ENCODE measurements at regions not wholly inside any gene's neighbourhood (a gene's known extent, or its start where the extent isn't known, plus 50 kb on each side); places are given as distances from the start of the nearest gene placed in this dataset.
"Not testable (repeated sequence)": the region's sequence is repeated elsewhere in the genome, so short reads cannot be mapped to it uniquely, and the experiment has no call there.

- no peak overlapping the region for H3K27ac ChIP-seq (ENCODE audit: low read depth, low read length)
- no peak overlapping the region for H3K9ac ChIP-seq (ENCODE audit: low read length in 5 of 5)
- no peaks in the 10 kb centered on the region for H3K4me1 ChIP-seq (ENCODE audit: control insufficient read depth in 5 of 5, insufficient read depth in 5 of 5, low read length in 5 of 5)
- H3K36me3 ChIP-seq (ENCODE audit: control insufficient read depth in 5 of 5, insufficient read depth in 5 of 5, low read length in 5 of 5): no peaks in the 10 kb centered on the region
- peaks cover 0 to 4% (median 0%) of the 10 kb centered on the region in 5 donors for H3K9me3 ChIP-seq (ENCODE audit: control insufficient read depth in 5 of 5, low read length in 5 of 5)
- H3K27me3 ChIP-seq (ENCODE audit: control insufficient read depth in 5 of 5, insufficient read depth in 4 of 5, low read length in 5 of 5): no peaks in the 10 kb centered on the region
- H3K4me3 ChIP-seq (ENCODE audit: low read depth in 1 of 5, low read length in 5 of 5): no peak overlapping the region
These were observed 1149.3 kb downstream of the NSUN3 start for GRCh38 chr3:95212117-95212516.

- no peaks in the 10 kb centered on the region for H3K36me3 ChIP-seq (ENCODE audit: control insufficient read depth in 5 of 5, insufficient read depth in 5 of 5, low read length in 5 of 5)
These were observed 1152.6 kb downstream of the NSUN3 start for GRCh38 chr3:95215437-95215957.

GRCh38 chr3:95217661-95218060 lies 1154.8 kb downstream of the NSUN3 start:
- no peak overlapping the region for H3K9ac ChIP-seq (ENCODE audit: low read length in 5 of 5)
- H3K27me3 ChIP-seq (ENCODE audit: control insufficient read depth in 5 of 5, insufficient read depth in 4 of 5, low read length in 5 of 5): no peaks in the 10 kb centered on the region
- peaks cover 0 to 4% (median 0%) of the 10 kb centered on the region in 5 donors for H3K9me3 ChIP-seq (ENCODE audit: control insufficient read depth in 5 of 5, low read length in 5 of 5)
- H3K4me3 ChIP-seq (ENCODE audit: low read depth in 1 of 5, low read length in 5 of 5): no peak overlapping the region
- no peak overlapping the region for H3K27ac ChIP-seq (ENCODE audit: low read depth, low read length)
- H3K4me1 ChIP-seq (ENCODE audit: control insufficient read depth in 5 of 5, insufficient read depth in 5 of 5, low read length in 5 of 5): no peaks in the 10 kb centered on the region
- H3K36me3 ChIP-seq (ENCODE audit: control insufficient read depth in 5 of 5, insufficient read depth in 5 of 5, low read length in 5 of 5): no peaks in the 10 kb centered on the region

More at GRCh38 chr3:95215437-95215957, 1152.6 kb downstream of the NSUN3 start:
- no peak overlapping the region for H3K27ac ChIP-seq (ENCODE audit: low read depth, low read length)
- no peak overlapping the region for H3K9ac ChIP-seq (ENCODE audit: low read length in 5 of 5)
- H3K9me3 ChIP-seq (ENCODE audit: control insufficient read depth in 5 of 5, low read length in 5 of 5): peaks cover 0 to 4% (median 0%) of the 10 kb centered on the region in 5 donors
- no peaks in the 10 kb centered on the region for H3K4me1 ChIP-seq (ENCODE audit: control insufficient read depth in 5 of 5, insufficient read depth in 5 of 5, low read length in 5 of 5)
- H3K4me3 ChIP-seq (ENCODE audit: low read depth in 1 of 5, low read length in 5 of 5): no peak overlapping the region
- H3K27me3 ChIP-seq (ENCODE audit: control insufficient read depth in 5 of 5, insufficient read depth in 4 of 5, low read length in 5 of 5): no peaks in the 10 kb centered on the region

GRCh38 chr3:95218484-95218883 lies 1155.6 kb downstream of the NSUN3 start:
- no peaks in the 10 kb centered on the region for H3K36me3 ChIP-seq (ENCODE audit: control insufficient read depth in 5 of 5, insufficient read depth in 5 of 5, low read length in 5 of 5)

GRCh38 chr3:95226437-95226836 lies 1163.6 kb downstream of the NSUN3 start:
- H3K4me3 ChIP-seq (ENCODE audit: low read depth in 1 of 5, low read length in 5 of 5): no peak overlapping the region
- H3K9me3 ChIP-seq (ENCODE audit: control insufficient read depth in 5 of 5, low read length in 5 of 5): peaks cover 0 to 2% (median 0%) of the 10 kb centered on the region in 5 donors
- H3K27me3 ChIP-seq (ENCODE audit: control insufficient read depth in 5 of 5, insufficient read depth in 4 of 5, low read length in 5 of 5): no peaks in the 10 kb centered on the region
- H3K36me3 ChIP-seq (ENCODE audit: control insufficient read depth in 5 of 5, insufficient read depth in 5 of 5, low read length in 5 of 5): no peaks in the 10 kb centered on the region
- no peak overlapping the region for H3K9ac ChIP-seq (ENCODE audit: low read length in 5 of 5)
- H3K4me1 ChIP-seq (ENCODE audit: control insufficient read depth in 5 of 5, insufficient read depth in 5 of 5, low read length in 5 of 5): no peaks in the 10 kb centered on the region
- no peak overlapping the region for H3K27ac ChIP-seq (ENCODE audit: low read depth, low read length)

More at GRCh38 chr3:95218484-95218883, 1155.6 kb downstream of the NSUN3 start:
- Histone ChIP-seq H3K27me3 (ENCODE audit: control insufficient read depth in 5 of 5, insufficient read depth in 4 of 5, low read length in 5 of 5) (no peaks in the 10 kb centered on the region), H3K9me3 (ENCODE audit: control insufficient read depth in 5 of 5, low read length in 5 of 5) (peaks cover 0 to 4% (median 0%) of the 10 kb centered on the region in 5 donors), H3K4me3 (ENCODE audit: low read depth in 1 of 5, low read length in 5 of 5) (no peak overlapping the region), H3K9ac (ENCODE audit: low read length in 5 of 5) (no peak overlapping the region), H3K27ac (ENCODE audit: low read depth, low read length) (no peak overlapping the region), H3K4me1 (ENCODE audit: control insufficient read depth in 5 of 5, insufficient read depth in 5 of 5, low read length in 5 of 5) (no peaks in the 10 kb centered on the region)

- H3K4me1 ChIP-seq (ENCODE audit: control insufficient read depth in 5 of 5, insufficient read depth in 5 of 5, low read length in 5 of 5): no peaks in the 10 kb centered on the region
- no peak overlapping the region for H3K4me3 ChIP-seq (ENCODE audit: low read depth in 1 of 5, low read length in 5 of 5)
- H3K27me3 ChIP-seq (ENCODE audit: control insufficient read depth in 5 of 5, insufficient read depth in 4 of 5, low read length in 5 of 5): no peaks in the 10 kb centered on the region
- H3K36me3 ChIP-seq (ENCODE audit: control insufficient read depth in 5 of 5, insufficient read depth in 5 of 5, low read length in 5 of 5): no peaks in the 10 kb centered on the region
- H3K9me3 ChIP-seq (ENCODE audit: control insufficient read depth in 5 of 5, low read length in 5 of 5): peaks cover 0 to 2% (median 0%) of the 10 kb centered on the region in 5 donors
- no peak overlapping the region for H3K27ac ChIP-seq (ENCODE audit: low read depth, low read length)
- H3K9ac ChIP-seq (ENCODE audit: low read length in 5 of 5): no peak overlapping the region
These were observed 1164.2 kb downstream of the NSUN3 start for GRCh38 chr3:95227092-95227491.

- Histone ChIP-seq H3K36me3 (ENCODE audit: control insufficient read depth in 5 of 5, insufficient read depth in 5 of 5, low read length in 5 of 5) (no peaks in the 10 kb centered on the region), H3K9ac (ENCODE audit: low read length in 5 of 5) (no peak overlapping the region), H3K27ac (ENCODE audit: low read depth, low read length) (no peak overlapping the region), H3K27me3 (ENCODE audit: control insufficient read depth in 5 of 5, insufficient read depth in 4 of 5, low read length in 5 of 5) (no peaks in the 10 kb centered on the region), H3K9me3 (ENCODE audit: control insufficient read depth in 5 of 5, low read length in 5 of 5) (peaks cover 0 to 2% (median 0%) of the 10 kb centered on the region in 5 donors), H3K4me1 (ENCODE audit: control insufficient read depth in 5 of 5, insufficient read depth in 5 of 5, low read length in 5 of 5) (no peaks in the 10 kb centered on the region), H3K4me3 (ENCODE audit: low read depth in 1 of 5, low read length in 5 of 5) (no peak overlapping the region)
These were observed 1165.6 kb downstream of the NSUN3 start for GRCh38 chr3:95228416-95228815.

GRCh38 chr3:95235916-95236315 lies 1173.1 kb downstream of the NSUN3 start:
- Histone ChIP-seq H3K4me3 (ENCODE audit: low read depth in 1 of 5, low read length in 5 of 5) (no peak overlapping the region), H3K9me3 (ENCODE audit: control insufficient read depth in 5 of 5, low read length in 5 of 5) (no peaks in the 10 kb centered on the region), H3K27me3 (ENCODE audit: control insufficient read depth in 5 of 5, insufficient read depth in 4 of 5, low read length in 5 of 5) (no peaks in the 10 kb centered on the region), H3K27ac (ENCODE audit: low read depth, low read length) (no peak overlapping the region), H3K36me3 (ENCODE audit: control insufficient read depth in 5 of 5, insufficient read depth in 5 of 5, low read length in 5 of 5) (no peaks in the 10 kb centered on the region), H3K9ac (ENCODE audit: low read length in 5 of 5) (no peak overlapping the region), H3K4me1 (ENCODE audit: control insufficient read depth in 5 of 5, insufficient read depth in 5 of 5, low read length in 5 of 5) (no peaks in the 10 kb centered on the region)

GRCh38 chr3:95237783-95238182 lies 1174.9 kb downstream of the NSUN3 start:
- no peaks in the 10 kb centered on the region for H3K27me3 ChIP-seq (ENCODE audit: control insufficient read depth in 5 of 5, insufficient read depth in 4 of 5, low read length in 5 of 5)
- H3K4me1 ChIP-seq (ENCODE audit: control insufficient read depth in 5 of 5, insufficient read depth in 5 of 5, low read length in 5 of 5): no peaks in the 10 kb centered on the region
- H3K9ac ChIP-seq (ENCODE audit: low read length in 5 of 5): no peak overlapping the region
- no peaks in the 10 kb centered on the region for H3K36me3 ChIP-seq (ENCODE audit: control insufficient read depth in 5 of 5, insufficient read depth in 5 of 5, low read length in 5 of 5)
- H3K27ac ChIP-seq (ENCODE audit: low read depth, low read length): no peak overlapping the region
- no peak overlapping the region for H3K4me3 ChIP-seq (ENCODE audit: low read depth in 1 of 5, low read length in 5 of 5)
- no peaks in the 10 kb centered on the region for H3K9me3 ChIP-seq (ENCODE audit: control insufficient read depth in 5 of 5, low read length in 5 of 5)

GRCh38 chr3:95240395-95240794 lies 1177.5 kb downstream of the NSUN3 start:
- H3K9ac ChIP-seq (ENCODE audit: low read length in 5 of 5): no peak overlapping the region
- H3K9me3 ChIP-seq (ENCODE audit: control insufficient read depth in 5 of 5, low read length in 5 of 5): no peaks in the 10 kb centered on the region
- no peak overlapping the region for H3K4me3 ChIP-seq (ENCODE audit: low read depth in 1 of 5, low read length in 5 of 5)
- no peaks in the 10 kb centered on the region for H3K4me1 ChIP-seq (ENCODE audit: control insufficient read depth in 5 of 5, insufficient read depth in 5 of 5, low read length in 5 of 5)
- H3K36me3 ChIP-seq (ENCODE audit: control insufficient read depth in 5 of 5, insufficient read depth in 5 of 5, low read length in 5 of 5): no peaks in the 10 kb centered on the region
- H3K27ac ChIP-seq (ENCODE audit: low read depth, low read length): no peak overlapping the region
- H3K27me3 ChIP-seq (ENCODE audit: control insufficient read depth in 5 of 5, insufficient read depth in 4 of 5, low read length in 5 of 5): no peaks in the 10 kb centered on the region

GRCh38 chr3:95241256-95241655 lies 1178.4 kb downstream of the NSUN3 start:
- H3K9me3 ChIP-seq (ENCODE audit: control insufficient read depth in 5 of 5, low read length in 5 of 5); H3K36me3 ChIP-seq (ENCODE audit: control insufficient read depth in 5 of 5, insufficient read depth in 5 of 5, low read length in 5 of 5); H3K27ac ChIP-seq (ENCODE audit: low read depth, low read length); H3K4me3 ChIP-seq (ENCODE audit: low read depth in 1 of 5, low read length in 5 of 5); H3K9ac ChIP-seq (ENCODE audit: low read length in 5 of 5); H3K4me1 ChIP-seq (ENCODE audit: control insufficient read depth in 5 of 5, insufficient read depth in 5 of 5, low read length in 5 of 5); H3K27me3 ChIP-seq (ENCODE audit: control insufficient read depth in 5 of 5, insufficient read depth in 4 of 5, low read length in 5 of 5): not testable (repeated sequence)

All from subcutaneous abdominal adipose tissue (tissue), 5 donors.